ENCODE measurements at regions not wholly inside any gene's neighbourhood (a gene's known extent, or its start where the extent isn't known, plus 50 kb on each side); places are given as distances from the start of the nearest gene placed in this dataset.

GRCh38 chr17:77036136-77036840 is 104.5 kb upstream of the SEC14L1 start:
- no peak for TF ChIP-seq CTCF (IDR thresholded peaks at IDR 0.05; ENCODE audit: insufficient read depth, low read length)
- no peak overlapping the region for H3K4me3 ChIP-seq (ENCODE audit: low read depth, low read length)
- no peak for DNase-seq (ENCODE audit: low read depth)

GRCh38 chr17:77036841-77037381 is 103.9 kb upstream of the SEC14L1 start:
- no peak for TF ChIP-seq CTCF (IDR thresholded peaks at IDR 0.05; ENCODE audit: insufficient read depth, low read length)
- peak; percentile 6 for DNase-seq (ENCODE audit: low read depth)
- H3K4me3 ChIP-seq (ENCODE audit: low read depth, low read length): no peak overlapping the region

DNA sequence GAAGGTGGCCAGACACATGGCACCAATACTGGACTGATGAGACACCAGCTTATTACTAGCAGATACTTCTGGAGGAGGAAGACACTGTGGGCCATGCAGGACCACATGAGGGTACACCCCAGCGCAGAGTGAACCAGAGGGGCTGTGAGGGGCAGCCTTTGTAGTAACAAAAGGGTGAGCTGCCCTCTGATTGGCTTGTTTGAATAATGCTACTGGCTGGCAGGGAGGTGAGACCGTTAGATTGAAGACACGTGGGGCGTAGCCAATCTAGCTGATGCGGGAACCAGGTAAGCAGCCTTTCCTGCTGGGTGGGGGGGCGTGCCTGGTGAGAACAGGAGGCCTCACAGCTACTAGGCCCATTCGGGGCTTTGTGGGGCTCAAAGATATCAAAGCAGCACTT is 102.8 kb upstream of the SEC14L1 start:
- DNase-seq (ENCODE audit: low read depth): no peak
- no peak overlapping the region for H3K4me3 ChIP-seq (ENCODE audit: low read depth, low read length)
- no peak for TF ChIP-seq CTCF (IDR thresholded peaks at IDR 0.05; ENCODE audit: insufficient read depth, low read length)

DNA sequence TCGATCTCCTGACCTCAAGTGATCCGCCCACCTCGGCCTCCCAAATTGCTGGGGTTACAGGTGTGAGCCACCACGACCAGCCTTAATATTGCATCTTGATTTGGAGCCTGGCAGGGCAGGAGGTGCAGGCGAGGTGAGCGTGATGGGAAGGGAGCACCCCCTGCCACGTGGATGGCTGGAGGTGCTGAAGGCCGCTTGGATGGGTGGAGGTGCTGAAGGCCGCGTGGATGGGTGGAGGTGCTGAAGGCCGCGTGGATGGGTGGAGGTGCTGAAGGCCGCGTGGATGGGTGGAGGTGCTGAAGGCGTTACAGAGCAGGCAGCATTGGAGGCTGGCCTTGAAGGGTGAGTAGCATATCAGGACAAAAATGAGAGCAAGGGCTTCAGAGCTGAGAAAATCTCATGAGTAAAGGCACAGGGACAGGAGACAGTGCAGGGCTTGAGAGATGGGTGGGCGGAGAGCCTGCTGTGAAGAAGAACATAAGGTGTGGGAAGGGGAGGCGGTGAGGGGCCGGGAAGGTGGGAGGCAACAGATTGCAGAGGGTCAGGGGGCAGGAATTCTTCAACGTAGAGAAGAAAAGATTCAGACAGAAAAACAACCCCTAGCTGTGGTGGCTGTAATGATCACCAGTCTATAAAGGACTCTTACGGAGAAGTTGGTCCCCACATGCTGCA is 101.7 kb upstream of the SEC14L1 start:
- DNase-seq (ENCODE audit: low read depth): no peak
- no peak for TF ChIP-seq CTCF (IDR thresholded peaks at IDR 0.05; ENCODE audit: insufficient read depth, low read length)
- H3K4me3 ChIP-seq (ENCODE audit: low read depth, low read length): no peak overlapping the region

DNA sequence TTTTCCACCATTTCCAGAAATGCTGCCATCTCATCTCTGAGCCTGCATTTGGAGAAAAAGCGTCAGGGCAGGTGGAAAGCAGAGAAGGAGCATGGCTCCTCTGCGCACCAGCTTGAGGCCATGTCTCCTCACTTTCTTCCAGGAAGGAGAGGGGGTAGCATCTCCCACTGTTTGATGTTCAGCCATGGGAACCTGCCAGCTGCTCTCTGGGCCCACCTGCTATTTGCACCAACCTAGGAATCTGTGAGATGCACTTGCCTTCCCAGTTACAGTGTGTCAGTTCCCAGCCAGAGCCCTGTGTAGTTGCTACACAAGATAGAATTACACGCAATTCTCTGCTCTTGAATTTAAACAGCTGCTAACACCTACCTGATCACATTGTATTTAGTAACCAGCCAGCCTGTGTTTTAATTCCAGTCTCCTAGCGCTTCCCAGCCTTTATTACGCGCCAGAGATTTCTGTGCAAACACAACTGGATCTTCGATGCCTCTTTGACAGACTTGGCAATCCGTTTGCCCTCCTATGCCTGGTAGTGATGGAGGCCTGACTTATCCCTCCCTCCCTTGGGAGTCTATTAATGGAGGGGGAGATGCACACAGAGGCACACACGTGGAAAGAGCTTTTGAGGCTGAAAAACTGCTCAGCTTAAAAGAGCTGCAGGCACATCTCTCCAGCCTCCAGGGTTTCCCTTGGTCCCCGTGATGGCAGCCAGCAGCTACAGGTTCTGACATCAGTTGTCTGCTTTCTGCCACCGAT is 98.1 kb upstream of the SEC14L1 start:
- H3K4me3 ChIP-seq (ENCODE audit: low read depth, low read length): no peak overlapping the region
- no peak for TF ChIP-seq CTCF (IDR thresholded peaks at IDR 0.05; ENCODE audit: insufficient read depth, low read length)
- DNase-seq (ENCODE audit: low read depth): no peak

DNA sequence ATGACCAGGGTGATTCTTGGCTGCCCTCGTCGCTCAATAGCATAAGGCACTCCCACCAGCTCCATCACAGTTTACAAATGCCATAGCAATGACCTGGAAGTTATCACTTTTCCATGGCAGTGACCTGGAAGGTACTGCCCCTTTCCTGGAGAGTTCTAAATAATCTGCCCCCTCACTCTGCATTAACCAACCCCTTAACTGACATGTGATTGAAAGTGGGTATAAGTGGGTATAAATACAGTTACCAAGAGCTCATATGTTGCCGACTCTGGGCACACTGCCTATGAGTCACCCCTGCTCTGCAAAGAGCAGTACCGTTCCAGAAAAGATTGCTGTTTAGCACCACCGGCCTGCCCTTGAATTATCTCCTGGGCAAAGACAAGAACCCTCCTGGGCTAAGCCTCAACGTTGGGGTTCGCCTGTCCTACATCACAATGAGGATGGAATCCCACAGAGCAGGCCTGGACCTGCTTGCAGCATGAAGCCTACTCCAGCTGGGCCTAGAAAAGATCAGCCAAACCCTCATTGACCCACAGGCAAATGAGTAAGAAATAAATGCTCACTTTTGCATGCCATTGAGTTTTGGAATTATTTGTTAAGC is 95.2 kb upstream of the SEC14L1 start:
- DNase-seq (ENCODE audit: low read depth): peak; percentile 19
- H3K4me3 ChIP-seq (ENCODE audit: low read depth, low read length): no peak overlapping the region
- no peak for TF ChIP-seq CTCF (IDR thresholded peaks at IDR 0.05; ENCODE audit: insufficient read depth, low read length)

All from fibroblast of the aortic adventitia (primary cell).